Mesenchymal stem cell (in vitro differentiated cells and primary cell): ENCODE measurements at regions not wholly inside any gene's neighbourhood (a gene's known extent, or its start where the extent isn't known, plus 50 kb on each side); places are given as distances from the start of the nearest gene placed in this dataset.
A peak's percentile ranks its signal among the peaks of the same experiment; 100 is the strongest.

Source experiments
- DNase-seq: peaks from one replicate; pipeline ENCODE4 v3.0.0-alpha.2; 2013
- H2AFZ ChIP-seq: one replicate; pipeline ENCODE4 v1.6.1; 2013; ENCODE audit warnings: low read depth, mild to moderate bottlenecking, control low read depth, inconsistent platforms, low read length, moderate library complexity
- H2AK5ac ChIP-seq: 2 replicates; pipeline ENCODE4 v1.6.1; 2013; ENCODE audit warnings: low read length, moderate library complexity, mild to moderate bottlenecking, inconsistent platforms; ENCODE audit not compliant: severe bottlenecking
- H2BK120ac ChIP-seq: one replicate; pipeline ENCODE4 v1.6.1; 2013; ENCODE audit warnings: low read depth, mild to moderate bottlenecking, inconsistent platforms, low read length, moderate library complexity
- H2BK12ac ChIP-seq, 2 experiments: one replicate each; pipeline ENCODE4 v1.6.1; 2013; ENCODE audit warnings: inconsistent platforms in 2 of 2, low read length in 2 of 2, mild to moderate bottlenecking in 2 of 2, moderate library complexity in 2 of 2, control low read depth in 1 of 2
- H2BK15ac ChIP-seq: one replicate; pipeline ENCODE4 v1.6.1; 2013; ENCODE audit warnings: mild to moderate bottlenecking, low read depth, inconsistent platforms; ENCODE audit not compliant: poor library complexity, severe bottlenecking
- H2BK5ac ChIP-seq: 2 replicates; pipeline ENCODE4 v1.6.1; 2013; ENCODE audit warnings: low read depth, mild to moderate bottlenecking, low read length, control low read depth, inconsistent platforms; ENCODE audit not compliant: poor library complexity, severe bottlenecking
- H3K14ac ChIP-seq, 2 experiments: one replicate each; pipeline ENCODE4 v1.6.1; 2013; ENCODE audit warnings: inconsistent platforms in 2 of 2, low read length in 2 of 2, control low read depth in 1 of 2, mild to moderate bottlenecking in 1 of 2, moderate library complexity in 1 of 2
- H3K18ac ChIP-seq, 2 experiments: one replicate each; pipeline ENCODE4 v1.6.1; 2013; ENCODE audit warnings: inconsistent platforms in 2 of 2, low read length in 2 of 2, control low read depth in 1 of 2, low read depth in 1 of 2, mild to moderate bottlenecking in 1 of 2
- H3K23ac ChIP-seq, 2 experiments: one replicate each; pipeline ENCODE4 v1.6.1; 2013; ENCODE audit warnings: inconsistent platforms in 2 of 2, low read length in 2 of 2, mild to moderate bottlenecking in 2 of 2, moderate library complexity in 2 of 2, control low read depth in 1 of 2
- H3K27ac ChIP-seq: 2 replicates; pipeline ENCODE4 v1.5.1; 2013; ENCODE audit warnings: mild to moderate bottlenecking, moderate library complexity, low read length, control low read depth, inconsistent platforms; ENCODE audit not compliant: poor library complexity, severe bottlenecking
- H3K27me3 ChIP-seq, 2 experiments: 2 replicates each; pipeline versions ENCODE4 v1.6.1 to v1.7.0; 2013; ENCODE audit warnings: low read length in 2 of 2, mild to moderate bottlenecking in 2 of 2, moderate library complexity in 2 of 2, control low read depth in 1 of 2, inconsistent platforms in 1 of 2; ENCODE audit not compliant: control insufficient read depth in 1 of 2, insufficient read depth in 1 of 2
- H3K36me3 ChIP-seq, 2 experiments: 2 replicates each; pipeline versions ENCODE4 v1.6.1 to v1.7.0; 2013; ENCODE audit warnings: low read length in 2 of 2, control low read depth in 1 of 2, inconsistent platforms in 1 of 2, low read depth in 1 of 2, mild to moderate bottlenecking in 1 of 2; ENCODE audit not compliant: insufficient read depth in 2 of 2, control insufficient read depth in 1 of 2
- H3K4ac ChIP-seq, 2 experiments: one replicate each; pipeline ENCODE4 v1.6.1; 2013; ENCODE audit warnings: inconsistent platforms in 2 of 2, low read length in 2 of 2, mild to moderate bottlenecking in 2 of 2, moderate library complexity in 2 of 2, control low read depth in 1 of 2, low read depth in 1 of 2
- H3K4me1 ChIP-seq: 2 replicates; pipeline ENCODE4 v1.6.1; 2013; ENCODE audit warnings: low read depth, low read length, control low read depth; ENCODE audit not compliant: control insufficient read depth, insufficient read depth
- H3K4me2 ChIP-seq: 2 replicates; pipeline ENCODE4 v1.6.1; 2013; ENCODE audit warnings: low read length, mild to moderate bottlenecking, inconsistent platforms; ENCODE audit not compliant: poor library complexity, severe bottlenecking
- H3K4me3 ChIP-seq, 2 experiments: 2 replicates each; pipeline versions ENCODE4 v1.5.1 to v1.7.0; 2013; ENCODE audit warnings: low read length in 2 of 2, mild to moderate bottlenecking in 2 of 2, control low read depth in 1 of 2, low read depth in 1 of 2; ENCODE audit not compliant: insufficient read depth in 1 of 2
- H3K79me1 ChIP-seq: replicated peaks from 2 replicates; pipeline ENCODE4 v1.6.1; 2013; ENCODE audit warnings: mild to moderate bottlenecking, control low read depth, low read length, inconsistent platforms; ENCODE audit not compliant: poor library complexity, severe bottlenecking
- H3K9ac ChIP-seq: 2 replicates; pipeline ENCODE4 v1.7.0; 2013; ENCODE audit warnings: mild to moderate bottlenecking, low read length, moderate library complexity
- H3K9me3 ChIP-seq: 2 replicates; pipeline ENCODE4 v1.7.0; 2013; ENCODE audit warnings: mild to moderate bottlenecking, low read length; ENCODE audit not compliant: control insufficient read depth
- H4K8ac ChIP-seq: one replicate; pipeline ENCODE4 v1.6.1; 2013; ENCODE audit warnings: inconsistent platforms, mild to moderate bottlenecking, low read length, moderate library complexity
- H4K91ac ChIP-seq: one replicate; pipeline ENCODE4 v1.6.1; 2013; ENCODE audit warnings: mild to moderate bottlenecking, low read length, inconsistent platforms
- WGBS: methylation state at CpG from one replicate; pipeline ENCODE4 v1.1.7; 2013; ENCODE audit warnings: mixed read lengths; 5-methylcytosine and 5-hydroxymethylcytosine counted together

- WGBS: no CpG with 5 or more reads among the region's 1 CpG
Observed at GRCh38 chr4:20352163-20352431, 100.4 kb downstream of the SLIT2 start.

GRCh38 chr4:20353646-20354045, 101.9 kb downstream of the SLIT2 start:
- H3K79me1 ChIP-seq: no peaks in the 10 kb centered on the region
- no peak overlapping the region for H2BK120ac ChIP-seq
- no peak overlapping the region for H4K91ac ChIP-seq
- no peak for DNase-seq
- no peak overlapping the region for H2BK5ac ChIP-seq
- H3K14ac ChIP-seq: no peak overlapping the region
- no peaks in the 10 kb centered on the region for H3K9me3 ChIP-seq
- peaks cover 3% of the 10 kb centered on the region for H3K4me1 ChIP-seq
- H3K4me2 ChIP-seq: no peak overlapping the region
- no peaks in the 10 kb centered on the region for H3K36me3 ChIP-seq
- no peak overlapping the region for H4K8ac ChIP-seq
- H3K27ac ChIP-seq: no peak overlapping the region
- H3K4me3 ChIP-seq: no peak overlapping the region
- no peak overlapping the region for H2AK5ac ChIP-seq
- H3K4ac ChIP-seq: no peak overlapping the region
- H3K18ac ChIP-seq: no peak overlapping the region
- H3K9ac ChIP-seq: peak overlapping the region; percentile 22
- no peak overlapping the region for H2BK12ac ChIP-seq
- no peak overlapping the region for H3K23ac ChIP-seq
- no CpG with 5 or more reads among the region's 2 CpGs for WGBS
- H2BK15ac ChIP-seq: no peak overlapping the region
- H3K27me3 ChIP-seq: no peaks in the 10 kb centered on the region
- H2AFZ ChIP-seq: no peak overlapping the region

More at GRCh38 chr4:20352163-20352431, 100.4 kb downstream of the SLIT2 start:
- Histone ChIP-seq H2AK5ac (no peak overlapping the region), H3K18ac (no peak overlapping the region), H2BK120ac (no peak overlapping the region), H3K4me3 (no peak overlapping the region), H3K4me1 (peaks cover 3% of the 10 kb centered on the region), H3K79me1 (no peaks in the 10 kb centered on the region), H2AFZ (no peak overlapping the region), H3K23ac (no peak overlapping the region), H3K27me3 (no peaks in the 10 kb centered on the region), H3K4me2 (no peak overlapping the region), H3K36me3 (no peaks in the 10 kb centered on the region), H2BK5ac (no peak overlapping the region), H2BK12ac (no peak overlapping the region), H4K91ac (no peak overlapping the region), H3K27ac (no peak overlapping the region), H3K9ac (no peak overlapping the region), H3K14ac (no peak overlapping the region), H3K9me3 (no peaks in the 10 kb centered on the region), H3K4ac (no peak overlapping the region), H2BK15ac (no peak overlapping the region), H4K8ac (no peak overlapping the region)
- DNase-seq: no peak

- no peaks in the 10 kb centered on the region for H3K79me1 ChIP-seq
- no peak overlapping the region for H4K91ac ChIP-seq
- no peak overlapping the region for H3K14ac ChIP-seq
- H3K36me3 ChIP-seq: no peaks in the 10 kb centered on the region
- H3K4me1 ChIP-seq: peaks cover 3% of the 10 kb centered on the region
- no peak overlapping the region for H2AFZ ChIP-seq
- no peak overlapping the region for H2BK12ac ChIP-seq
- no peak overlapping the region for H2BK15ac ChIP-seq
- no peak overlapping the region for H3K4me2 ChIP-seq
- no peak overlapping the region for H3K4me3 ChIP-seq
- no peak overlapping the region for H4K8ac ChIP-seq
- WGBS: no CpG with 5 or more reads among the region's 1 CpG
- peak overlapping the region; percentile 22 for H3K9ac ChIP-seq
- H2BK120ac ChIP-seq: no peak overlapping the region
- DNase-seq: no peak
- H3K4ac ChIP-seq: no peak overlapping the region
- H3K27me3 ChIP-seq: no peaks in the 10 kb centered on the region
- no peak overlapping the region for H3K18ac ChIP-seq
- H3K27ac ChIP-seq: no peak overlapping the region
- H2AK5ac ChIP-seq: no peak overlapping the region
- no peak overlapping the region for H2BK5ac ChIP-seq
- H3K9me3 ChIP-seq: no peaks in the 10 kb centered on the region
- no peak overlapping the region for H3K23ac ChIP-seq
Observed at GRCh38 chr4:20354120-20354519, 102.4 kb downstream of the SLIT2 start.

- no peak overlapping the region for H2AFZ ChIP-seq
- no peak overlapping the region for H4K91ac ChIP-seq
- H3K4me1 ChIP-seq: peaks cover 1% of the 10 kb centered on the region
- H4K8ac ChIP-seq: no peak overlapping the region
- H2BK12ac ChIP-seq: no peak overlapping the region
- H3K4me3 ChIP-seq: no peak overlapping the region
- H2BK15ac ChIP-seq: no peak overlapping the region
- no peak overlapping the region for H3K23ac ChIP-seq
- no peak for DNase-seq
- H2AK5ac ChIP-seq: no peak overlapping the region
- H3K36me3 ChIP-seq: no peaks in the 10 kb centered on the region
- peak overlapping the region; percentile 23 for H3K4me2 ChIP-seq
- WGBS: 33% methylated on average over 1 of the region's 3 CpGs
- H3K79me1 ChIP-seq: no peaks in the 10 kb centered on the region
- no peaks in the 10 kb centered on the region for H3K27me3 ChIP-seq
- no peak overlapping the region for H3K4ac ChIP-seq
- no peak overlapping the region for H3K14ac ChIP-seq
- H2BK120ac ChIP-seq: no peak overlapping the region
- no peak overlapping the region for H3K18ac ChIP-seq
- peak overlapping the region; percentile 66 for H3K9ac ChIP-seq
- H3K9me3 ChIP-seq: no peaks in the 10 kb centered on the region
- no peak overlapping the region for H3K27ac ChIP-seq
- no peak overlapping the region for H2BK5ac ChIP-seq
Observed at GRCh38 chr4:20356565-20356964, 104.9 kb downstream of the SLIT2 start.
